ENCODE measurements at regions not wholly inside any gene's neighbourhood (a gene's known extent, or its start where the extent isn't known, plus 50 kb on each side); places are given as distances from the start of the nearest gene placed in this dataset.
A peak's percentile ranks its signal among the peaks of the same experiment; 100 is the strongest.
"Not testable (repeated sequence)": the region's sequence is repeated elsewhere in the genome, so short reads cannot be mapped to it uniquely, and the experiment has no call there.

DNA sequence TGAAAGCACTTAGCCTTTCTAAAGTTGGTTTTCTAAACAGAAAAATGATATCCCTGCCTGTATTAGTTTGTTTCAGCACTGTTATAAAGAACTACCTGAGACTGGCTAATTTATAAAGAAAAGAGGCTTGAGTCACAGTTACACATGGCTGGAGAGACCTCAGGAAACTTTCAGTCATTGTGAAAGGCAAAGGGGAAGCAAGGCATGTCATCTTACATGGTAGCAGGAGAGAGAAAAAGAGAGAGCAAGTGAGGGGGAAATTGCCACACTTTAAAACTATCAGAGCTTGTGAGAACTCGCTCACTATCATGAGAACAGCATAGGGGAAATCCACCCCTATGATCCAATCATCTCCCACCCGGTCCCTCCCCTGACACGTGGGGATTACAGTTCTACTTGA, 64.9 kb downstream of the FAM170A start:
- no peak for DNase-seq

DNA sequence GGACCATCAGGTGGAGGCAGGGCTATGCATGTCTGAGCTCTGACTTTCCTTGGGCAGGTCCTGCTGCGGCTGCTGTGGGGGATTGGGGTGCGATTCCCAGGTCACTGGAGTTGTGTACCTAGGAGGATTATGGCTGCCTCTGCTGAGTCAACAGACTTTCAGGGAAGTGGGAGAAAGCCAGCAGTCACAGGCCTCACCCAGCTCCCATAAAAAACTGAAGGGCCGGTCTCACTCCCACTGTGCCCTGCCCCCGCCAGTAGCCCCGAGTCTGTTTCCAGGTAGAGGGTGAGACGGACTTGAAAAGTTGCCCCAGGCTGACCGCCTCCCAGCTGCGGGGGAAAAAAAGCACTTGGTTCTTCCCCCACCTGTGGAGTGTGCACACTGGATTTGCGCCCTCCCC, 76.7 kb downstream of the FAM170A start:
- no peak for DNase-seq

DNA sequence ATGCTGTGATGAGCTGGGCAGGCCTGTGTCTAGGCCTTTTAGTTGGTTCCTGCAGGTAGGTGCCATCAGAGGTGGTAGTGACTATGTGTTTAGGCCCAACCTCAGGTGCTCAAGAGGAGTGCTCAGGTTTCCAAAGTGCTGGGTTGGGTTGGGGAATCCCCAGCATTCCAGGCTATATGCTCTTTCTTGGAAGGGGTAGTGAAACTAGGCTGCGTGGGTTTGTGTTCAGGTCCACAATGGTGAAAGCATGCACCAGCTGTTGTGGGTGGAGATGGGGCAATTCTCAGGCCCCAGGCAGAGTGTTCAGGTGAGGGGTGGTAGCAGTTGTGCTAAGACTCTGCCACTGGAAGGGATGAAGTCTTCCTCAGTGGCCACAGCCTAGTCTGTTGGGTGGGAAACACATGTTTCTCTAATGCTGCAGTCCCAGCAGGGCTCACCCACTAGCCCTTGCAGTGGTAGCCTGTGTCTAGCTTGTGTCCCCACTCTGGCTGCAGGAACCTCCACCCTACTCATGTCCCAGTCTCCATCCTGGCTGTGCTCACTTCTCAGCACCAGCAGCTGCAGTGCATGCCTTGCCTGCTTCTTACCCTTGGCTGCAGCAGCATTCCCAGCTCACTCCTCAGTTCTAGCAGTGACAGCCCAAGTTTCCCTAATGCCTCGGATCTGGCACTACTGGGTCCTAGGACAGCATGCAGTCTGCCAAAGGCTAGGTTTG, 78.9 kb downstream of the FAM170A start:
- no peak for DNase-seq

DNA sequence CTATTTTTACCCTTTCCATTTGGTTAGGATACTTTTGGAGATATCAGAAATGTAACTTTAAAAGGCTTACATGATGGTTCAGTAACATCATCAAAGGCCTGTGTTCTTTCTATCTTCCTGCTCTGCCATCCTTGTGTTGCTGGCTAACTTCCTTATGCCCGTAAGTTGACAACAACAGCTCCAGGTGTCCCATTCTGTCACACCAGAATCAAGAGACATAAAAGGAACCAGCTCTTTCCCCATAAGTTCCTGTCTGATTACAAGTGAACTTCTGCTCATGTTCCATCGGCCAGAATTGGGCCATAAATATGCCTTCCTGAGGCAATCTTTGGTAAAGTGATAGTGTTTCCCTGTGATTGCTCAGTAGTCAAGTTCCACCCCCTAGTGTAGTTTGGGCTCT, 92.4 kb downstream of the FAM170A start:
- no peak for DNase-seq

DNA sequence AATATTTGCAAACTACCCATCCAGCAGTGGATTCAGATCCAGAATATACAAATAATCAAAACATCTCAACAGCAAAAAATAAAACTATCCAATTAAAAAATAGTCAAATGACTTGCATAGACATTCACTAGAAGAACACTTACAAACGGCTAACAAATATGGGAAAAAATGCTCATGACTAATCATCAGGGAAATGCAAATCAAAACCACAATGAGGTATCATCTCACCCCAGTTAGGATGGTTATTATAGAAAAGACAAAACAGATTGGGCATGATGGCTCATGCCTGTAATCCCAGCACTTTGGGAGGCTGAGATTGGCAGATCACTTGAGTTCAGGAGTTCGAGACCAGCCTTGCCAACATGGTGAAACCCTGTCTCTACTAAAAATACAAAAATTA, 95.9 kb downstream of the FAM170A start:
- not testable (repeated sequence) for DNase-seq

DNA sequence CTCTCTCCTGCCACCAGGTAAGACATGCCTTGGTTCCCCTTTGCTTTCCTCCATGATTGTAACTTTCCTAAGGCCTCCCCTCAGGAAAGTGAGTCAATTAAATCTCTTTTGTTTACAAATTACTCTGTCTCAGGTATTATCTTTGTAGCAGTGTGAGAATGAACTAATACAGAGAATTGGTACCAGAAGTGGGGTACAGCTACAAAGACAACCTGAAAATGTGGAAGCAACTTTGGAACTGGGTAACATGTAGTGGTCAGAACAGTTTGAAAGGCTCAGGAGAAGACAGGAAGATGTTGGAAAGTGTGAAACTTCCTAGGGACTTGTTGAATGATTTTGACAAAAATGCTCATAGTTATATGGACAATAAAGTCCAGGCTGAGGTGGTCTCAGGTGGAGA, 97.2 kb downstream of the FAM170A start:
- DNase-seq: no peak

DNA sequence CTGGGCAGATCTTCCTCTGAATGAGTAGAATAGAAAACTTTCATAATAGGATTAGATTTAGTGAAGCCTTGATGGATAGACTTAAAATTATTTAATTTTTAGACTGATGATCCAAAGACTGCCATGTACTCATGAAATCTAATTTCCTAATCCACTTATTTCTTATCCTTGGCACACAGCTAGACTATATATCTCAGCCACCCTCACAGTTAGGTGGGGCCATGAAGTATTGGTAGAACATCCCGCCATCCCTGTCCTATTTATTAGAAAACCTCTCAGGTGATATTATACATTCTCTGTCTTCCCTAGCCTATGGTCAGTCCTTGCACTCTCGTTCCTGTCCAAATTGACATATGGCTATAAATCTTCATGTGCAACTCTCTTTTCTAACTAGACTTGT, 110.9 kb downstream of the FAM170A start:
- DNase-seq: no peak

DNA sequence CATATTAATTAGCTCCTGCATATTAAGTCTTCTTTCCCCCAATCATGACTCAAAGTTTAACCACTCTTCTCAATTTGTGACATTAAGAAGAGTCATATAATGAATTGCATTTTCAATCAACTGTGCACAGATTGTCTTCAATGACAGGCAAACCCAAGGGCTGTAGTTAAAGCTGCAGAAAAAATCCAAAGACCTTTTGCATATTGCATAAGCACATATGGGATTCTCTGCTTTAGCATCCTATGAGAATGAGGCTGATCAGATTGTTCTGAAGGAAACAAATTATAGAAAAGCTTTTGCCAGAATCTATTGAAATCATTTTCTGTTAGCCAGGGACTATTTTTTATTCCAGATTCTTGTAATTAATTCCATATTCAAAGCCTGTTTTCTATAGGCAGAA, 112.3 kb downstream of the FAM170A start:
- no peak for DNase-seq

DNA sequence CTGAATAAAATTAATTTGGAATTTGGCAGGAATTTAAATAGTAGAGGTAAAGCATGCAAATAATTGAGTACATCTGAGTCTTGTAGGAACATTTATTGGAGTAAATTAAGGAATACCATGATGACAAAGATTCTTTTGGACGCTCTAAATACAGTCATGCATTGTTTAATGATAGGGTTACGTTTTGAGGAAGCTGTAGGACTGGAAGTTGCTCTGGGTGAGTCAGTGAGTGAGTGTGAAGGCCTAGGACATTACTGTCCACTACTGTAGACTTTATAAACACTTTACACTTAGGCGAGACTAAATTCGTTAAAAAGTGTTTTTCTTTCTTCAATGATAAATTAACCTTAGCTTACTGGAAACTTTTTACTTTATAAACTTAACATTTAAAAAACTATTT, 113.0 kb downstream of the FAM170A start:
- no peak for DNase-seq

DNA sequence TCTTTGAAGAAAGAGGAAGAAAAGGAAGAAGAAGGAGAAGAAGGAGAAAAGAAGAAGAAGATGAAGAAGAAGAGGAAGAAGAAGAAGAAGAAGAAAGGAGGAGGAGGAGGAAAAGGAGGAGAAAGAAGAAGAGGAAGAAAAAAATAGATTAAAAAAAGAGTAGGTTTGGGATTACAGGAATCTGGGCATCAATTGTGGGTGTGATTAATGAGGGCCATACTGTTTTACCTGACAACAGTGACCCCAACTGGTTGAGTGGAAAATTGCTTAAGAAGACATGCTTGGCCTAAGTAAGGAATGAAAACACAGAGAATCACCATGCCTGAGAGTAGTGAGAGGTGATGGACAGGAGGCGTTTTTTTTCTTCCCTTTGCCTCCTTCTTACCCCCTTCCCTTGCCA, 114.6 kb downstream of the FAM170A start:
- DNase-seq: no peak

DNA sequence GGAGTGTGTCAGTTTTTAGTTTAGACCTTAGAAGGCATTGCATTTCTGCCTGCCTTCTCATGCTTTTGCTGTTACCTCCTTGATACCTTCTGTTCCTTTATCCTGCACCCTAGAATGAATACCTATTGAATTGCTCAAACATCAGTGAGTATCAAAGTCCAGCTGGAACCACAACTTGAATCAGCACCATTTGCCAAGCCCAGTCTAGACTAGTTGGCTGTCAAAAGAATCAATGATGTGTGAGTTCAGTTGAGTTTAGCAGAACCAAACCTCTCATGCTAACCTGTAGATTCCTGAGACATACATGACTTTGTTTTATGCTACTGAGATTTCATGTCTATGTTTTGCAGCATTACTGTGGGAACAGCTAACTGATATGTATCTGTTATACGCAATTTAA, 116.6 kb downstream of the FAM170A start:
- no peak for DNase-seq

DNA sequence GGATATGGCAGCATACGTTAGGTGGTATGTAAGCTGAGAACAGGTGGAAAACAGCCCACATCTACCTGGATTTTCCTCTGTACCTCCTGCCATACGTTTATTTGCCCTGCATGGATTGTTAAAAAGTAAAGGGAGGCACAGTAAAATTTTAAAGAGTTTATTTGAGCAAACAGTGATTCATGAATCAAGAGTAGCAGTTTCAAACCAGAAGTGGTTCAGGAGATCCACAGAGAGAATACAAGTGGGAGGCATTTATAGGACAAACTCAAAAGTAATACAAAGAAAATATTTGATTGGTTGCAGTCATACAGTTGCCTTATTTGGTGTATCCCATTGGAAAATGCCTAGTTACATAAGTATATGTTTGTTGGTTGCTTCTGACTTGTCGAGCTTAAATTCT, 117.6 kb downstream of the FAM170A start:
- no peak for DNase-seq

DNA sequence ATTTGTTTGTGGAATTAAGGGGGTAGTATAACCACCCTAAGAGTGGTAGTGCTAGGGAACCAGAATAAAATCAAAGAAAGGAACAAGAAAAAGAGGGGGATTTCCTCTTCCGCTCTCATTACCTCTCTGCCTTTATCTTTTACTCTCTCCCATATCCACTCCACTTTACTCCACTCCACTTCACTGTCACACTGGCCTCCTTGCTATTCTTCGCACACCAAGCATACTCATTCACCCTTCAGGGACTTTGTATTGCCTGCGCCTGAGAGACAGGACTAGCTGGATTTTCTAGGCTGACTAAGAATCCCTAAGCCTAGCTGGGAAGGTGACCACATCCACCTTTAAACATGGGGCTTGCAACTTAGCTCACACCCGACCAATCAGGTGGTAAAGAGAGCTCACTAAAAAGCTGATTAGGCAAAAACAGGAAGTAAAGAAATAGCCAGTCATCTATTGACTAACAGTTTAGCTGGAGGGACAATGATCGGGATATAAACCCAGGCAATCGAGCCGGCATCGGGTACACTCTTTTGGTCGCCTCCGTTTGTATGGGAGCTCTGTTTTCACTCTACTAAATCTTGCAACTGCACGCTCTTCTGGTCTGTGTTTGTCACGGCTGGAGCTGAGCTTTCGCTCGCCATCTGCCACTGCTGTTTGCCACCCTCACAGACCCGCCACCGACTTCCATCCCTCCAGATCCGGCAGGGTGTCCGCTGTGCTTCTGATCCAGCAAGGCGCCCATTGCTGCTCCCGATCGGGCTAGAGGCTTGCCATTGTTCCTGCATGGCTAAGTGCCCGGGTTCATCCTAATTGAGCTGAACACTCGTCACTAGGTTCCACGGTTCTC, 121.8 kb downstream of the FAM170A start:
- no peak for DNase-seq

DNA sequence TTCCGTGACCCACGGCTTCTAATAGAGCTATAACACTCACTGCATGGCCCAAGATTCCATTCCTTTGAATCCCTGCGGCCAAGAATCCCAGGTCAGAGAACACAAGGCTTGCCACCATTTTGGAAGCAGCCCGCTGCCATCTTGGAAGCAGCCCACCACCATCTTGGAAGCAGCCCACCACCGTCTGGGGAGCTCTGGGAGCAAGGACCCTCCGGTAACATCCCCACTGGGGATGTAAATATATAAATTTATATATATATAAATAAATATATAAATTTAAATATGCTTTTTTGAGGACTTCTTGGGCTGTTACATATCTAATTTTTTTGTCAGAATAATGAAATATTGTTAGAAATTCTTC, 122.4 kb downstream of the FAM170A start:
- no peak for DNase-seq

DNA sequence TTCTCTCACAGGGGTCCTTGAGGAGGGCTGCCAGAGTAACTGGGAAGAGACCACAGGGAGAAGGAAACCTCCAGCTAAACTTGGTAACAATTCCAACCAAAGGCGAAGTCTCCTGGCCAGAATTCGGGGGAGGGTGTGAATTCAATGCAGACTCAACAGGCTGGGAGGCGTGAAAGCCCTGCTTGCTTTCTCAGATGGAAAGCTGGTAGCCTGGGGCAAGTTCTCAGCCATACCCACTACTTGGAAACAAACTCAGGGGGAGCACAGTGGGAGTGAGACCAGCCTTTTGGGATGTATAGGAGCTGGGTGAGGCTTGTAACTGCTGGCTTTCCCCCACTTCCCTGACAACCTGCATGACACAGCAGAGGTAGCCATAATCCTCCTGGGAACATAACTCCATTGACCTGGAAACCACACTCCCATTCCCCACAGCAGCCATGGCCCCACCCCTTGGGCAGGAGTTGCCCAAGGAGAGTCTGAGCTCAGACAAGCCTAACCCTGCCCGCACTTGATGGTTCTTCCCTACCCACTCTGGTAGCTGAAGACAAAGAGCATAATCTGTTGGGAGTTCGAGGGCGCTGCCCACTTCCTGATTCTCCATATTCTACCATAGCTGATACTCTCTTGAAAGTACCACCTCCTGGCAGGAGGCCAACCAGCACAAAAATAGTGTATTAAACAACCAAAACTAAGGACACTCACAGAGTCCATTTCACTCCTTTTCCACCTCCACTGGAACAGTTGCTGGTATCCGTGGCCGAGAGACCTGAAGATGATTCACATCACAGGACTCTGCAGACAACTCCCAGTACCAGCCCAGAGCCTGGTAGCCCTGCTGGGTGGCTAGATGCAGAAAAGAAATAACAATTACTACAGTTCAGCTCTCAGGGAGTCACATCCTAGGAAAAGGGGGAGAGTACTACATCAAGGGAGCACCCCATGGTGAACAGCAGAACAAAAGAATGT, 123.8 kb downstream of the FAM170A start:
- DNase-seq: no peak

DNA sequence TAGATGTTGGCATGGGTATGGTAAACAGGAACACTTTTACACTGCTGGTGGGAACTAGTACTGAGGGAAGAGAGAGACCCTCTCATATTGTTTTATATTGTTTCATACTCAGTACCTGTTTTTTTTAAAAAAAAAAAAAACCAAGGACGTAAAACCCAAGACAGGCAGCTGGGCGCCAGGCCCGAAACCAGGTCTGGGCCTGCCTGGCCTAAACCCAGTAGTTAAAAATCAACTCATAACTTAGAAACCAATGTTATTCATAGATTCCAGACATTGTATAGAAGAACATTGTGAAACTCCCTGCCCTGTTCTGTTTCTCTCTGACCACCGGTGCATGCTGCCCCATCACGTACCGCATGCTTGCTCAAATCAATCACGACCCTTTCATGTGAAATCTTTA, 125.5 kb downstream of the FAM170A start:
- DNase-seq: not testable (repeated sequence)

DNA sequence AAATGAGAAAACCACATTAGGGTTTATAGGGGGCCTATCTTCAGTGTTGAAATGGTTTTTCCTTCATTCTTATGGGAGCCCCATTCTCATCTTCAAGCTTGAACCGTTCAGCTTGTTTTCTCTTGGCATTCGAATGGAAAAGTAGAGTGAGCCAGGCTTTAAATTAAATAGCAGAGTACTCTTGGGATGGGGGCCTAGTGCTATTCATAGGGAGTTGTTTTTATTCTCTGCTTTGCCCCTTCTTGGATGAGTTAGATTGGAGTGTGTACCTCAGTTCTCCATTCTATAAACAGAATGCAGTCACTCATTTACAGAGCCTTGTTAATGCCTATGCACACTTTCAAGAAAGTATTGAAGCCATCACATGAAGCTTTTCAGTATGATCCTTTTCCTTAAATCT, 127.9 kb downstream of the FAM170A start:
- DNase-seq: no peak

DNA sequence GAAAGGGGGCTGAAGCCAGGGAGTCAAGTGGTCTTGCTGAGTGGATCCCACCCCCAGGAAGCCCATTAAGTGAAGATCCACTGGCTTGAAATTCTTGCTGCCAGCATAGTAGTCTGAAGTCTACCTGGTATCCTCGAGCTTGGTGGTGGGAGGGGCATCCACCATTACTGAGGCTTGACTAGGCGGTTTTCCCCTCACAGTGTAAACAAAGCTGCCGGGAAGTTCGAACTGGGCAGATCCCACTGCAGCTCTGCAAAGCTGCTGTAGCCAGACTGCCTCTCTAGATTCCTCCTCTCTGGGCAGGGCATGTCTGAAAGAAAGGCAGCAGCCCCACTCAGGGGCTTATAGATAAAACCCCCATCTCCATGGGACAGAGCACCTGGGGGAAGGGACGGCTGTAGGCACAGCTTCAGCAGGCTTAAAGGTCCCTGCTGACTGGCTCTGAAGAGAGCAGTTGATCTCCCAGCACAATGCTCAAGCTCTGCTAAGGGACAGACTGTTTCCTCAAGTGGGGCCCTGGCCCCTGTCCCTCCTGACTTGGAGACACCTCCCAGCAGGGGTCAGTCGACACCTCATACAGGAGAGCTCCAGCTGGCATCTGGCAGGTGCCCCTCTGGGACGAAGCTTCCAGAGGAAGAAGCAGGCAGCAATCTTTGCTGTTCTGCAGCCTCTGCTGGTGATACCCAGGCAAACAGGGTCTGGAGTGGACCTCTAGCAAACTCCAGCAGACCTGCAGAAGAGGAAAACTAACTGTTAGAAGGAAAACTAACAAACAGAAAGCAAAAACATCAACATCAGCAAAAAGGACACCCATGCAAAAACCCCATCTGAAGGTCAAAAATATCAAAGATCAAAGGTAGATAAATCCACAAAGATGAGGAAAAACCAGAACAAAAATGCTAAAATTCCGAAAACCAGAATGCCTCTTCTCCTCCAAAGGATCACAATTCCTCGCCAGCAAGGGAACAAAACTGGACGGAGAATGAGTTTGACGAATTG, 140.6 kb downstream of the FAM170A start:
- peak; percentile 9 for DNase-seq

DNA sequence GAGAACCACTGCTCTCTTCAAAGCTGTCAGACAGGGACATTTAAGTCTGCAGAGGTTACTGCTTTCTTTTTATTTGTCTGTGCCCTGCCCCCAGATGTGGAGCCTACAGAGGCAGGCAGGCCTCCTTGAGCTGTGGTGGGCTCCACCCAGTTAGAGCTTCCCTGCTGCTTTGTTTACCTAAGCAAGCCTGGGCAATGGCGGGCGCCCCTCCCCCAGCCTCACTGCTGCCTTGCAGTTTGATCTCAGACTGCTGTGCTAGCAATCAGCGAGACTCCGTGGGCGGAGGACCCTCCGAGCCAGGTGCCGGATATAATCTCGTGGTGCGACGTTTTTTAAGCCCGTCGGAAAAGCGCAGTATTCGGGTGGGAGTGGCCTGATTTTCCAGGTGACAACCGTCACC, 150.8 kb downstream of the FAM170A start:
- not testable (repeated sequence) for DNase-seq

DNA sequence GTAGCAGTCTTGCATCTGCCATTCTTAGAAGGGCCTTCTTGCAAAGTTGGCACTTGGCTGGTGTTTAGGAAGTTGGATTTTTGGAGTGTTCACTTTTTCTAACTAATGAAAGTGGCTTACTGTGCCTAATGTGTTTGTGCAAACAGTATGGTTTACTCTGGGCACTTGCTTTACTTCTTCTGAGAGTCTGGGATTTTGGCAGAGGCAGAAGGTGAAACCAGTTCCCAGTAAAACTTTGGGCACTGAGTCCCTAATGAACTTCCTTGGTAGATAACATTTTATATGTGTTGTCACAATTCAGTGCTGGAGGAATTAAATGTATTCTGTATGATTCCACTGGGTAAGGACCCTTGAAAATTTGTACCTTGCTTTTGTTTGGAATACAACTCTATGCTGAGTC, 155.7 kb downstream of the FAM170A start:
- no peak for DNase-seq

DNA sequence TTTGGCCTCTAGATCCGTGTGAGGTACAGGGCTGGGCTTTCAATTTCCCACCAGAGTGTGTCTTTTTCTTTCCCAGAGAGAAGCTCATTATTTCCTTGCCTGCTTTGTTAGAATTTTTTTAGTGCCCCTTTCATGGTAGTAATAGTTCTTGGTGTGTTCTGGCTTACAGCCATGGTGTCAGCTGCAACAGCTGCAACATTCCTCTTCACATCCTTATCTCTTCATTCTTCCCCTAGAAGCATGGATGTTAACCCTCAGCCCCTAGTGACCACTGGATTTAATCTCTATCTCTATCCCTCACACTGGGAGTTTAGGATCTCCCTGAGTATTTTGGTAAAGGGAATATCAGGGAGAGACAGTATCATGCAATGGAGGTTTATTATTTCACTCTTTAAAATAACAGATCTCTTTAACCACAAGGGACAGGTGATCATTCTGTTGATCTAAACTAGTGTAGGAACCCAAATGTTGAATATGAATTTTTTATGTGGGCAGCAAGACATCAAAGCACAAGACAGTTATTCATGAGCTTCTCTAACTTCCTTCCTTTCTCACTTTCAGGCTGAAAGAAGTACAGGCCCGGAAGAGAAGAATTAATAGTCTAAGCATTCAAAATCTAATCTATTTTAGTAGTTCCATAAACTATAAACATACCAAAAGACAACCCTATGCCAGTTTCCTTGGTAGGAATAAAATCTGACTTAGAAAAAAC, 160.2 kb downstream of the FAM170A start:
- DNase-seq: no peak

Data from NCI-H510A (cell line).